Upper lobe of left lung (tissue), 6 donors: ENCODE measurements at regions not wholly inside any gene's neighbourhood (a gene's known extent, or its start where the extent isn't known, plus 50 kb on each side); places are given as distances from the start of the nearest gene placed in this dataset.

Experiments
- ATAC-seq, 2 donors: fragments of 200-7000 bp; cut with Tn5 transposase; one replicate each; pipeline ENCODE4 v1.9.1; 2022; ENCODE audit warnings: mild to moderate bottlenecking in 2 of 2, moderate library complexity in 2 of 2; ENCODE audit not compliant: low FRiP score in 2 of 2
- DNase-seq, 2 donors: peaks; one replicate each; pipeline ENCODE4 v3.0.0-alpha.2; 2019 to 2020
- H3K27ac ChIP-seq, 4 donors: fragments of 200-600 bp; sonication (generic); one replicate each; pipeline ENCODE4 v1.5.1; 2016 to 2019
- H3K27me3 ChIP-seq, 4 donors: fragments of 200-600 bp; sonication (generic); one replicate each; pipeline ENCODE4 v1.5.1; 2017 to 2019
- H3K36me3 ChIP-seq, 4 donors: fragments of 200-600 bp; sonication (generic); one replicate each; pipeline ENCODE4 v1.5.1; 2016 to 2019
- H3K4me1 ChIP-seq, 4 donors: fragments of 200-600 bp; sonication (generic); one replicate each; pipeline ENCODE4 v1.5.1; 2018 to 2019
- H3K4me3 ChIP-seq, 4 donors: fragments of 200-600 bp; sonication (generic); one replicate each; pipeline ENCODE4 v1.5.1; 2017 to 2019; ENCODE audit warnings: mild to moderate bottlenecking in 2 of 4, moderate library complexity in 1 of 4
- H3K9me3 ChIP-seq, 4 donors: fragments of 200-600 bp; sonication (generic); one replicate each; pipeline ENCODE4 v1.5.1; 2018 to 2019
- CTCF ChIP-seq, 6 experiments: fragments of 450-650 bp in 4 of 6; fragments of 200-600 bp in 2 of 6; sonication (generic) in 2 of 6; IDR thresholded peaks; one replicate each; pipeline ENCODE4 v1.5.1; 2016 to 2019; ENCODE audit warnings: antibody characterized with exemption in 6 of 6
- EP300 ChIP-seq, 4 donors: sonication (generic); formaldehyde crosslinking; IDR thresholded peaks; one replicate each; pipeline ENCODE4 v1.5.1; 2017; ENCODE audit warnings: antibody characterized with exemption in 4 of 4, control low read depth in 2 of 4
- POLR2A ChIP-seq, 4 donors: fragments of 450-650 bp; IDR thresholded peaks; one replicate each; pipeline ENCODE4 v1.5.1; 2016 to 2017; ENCODE audit warnings: antibody characterized with exemption in 4 of 4, mild to moderate bottlenecking in 2 of 4
- POLR2AphosphoS5 ChIP-seq, 2 donors: sonication (generic); formaldehyde crosslinking; IDR thresholded peaks; one replicate each; pipeline ENCODE4 v1.5.1; 2017; ENCODE audit warnings: antibody characterized with exemption in 2 of 2
- WGBS, 2 donors: methylation state at CpG; one replicate each; pipeline ENCODE4 v1.1.5; 2017 to 2018; 5-methylcytosine and 5-hydroxymethylcytosine counted together
- donor health status: DM: no; HTN: no; CAD: no; lungs with moderate emphysema.
- donor health status: DM: no; HTN: yes; CAD: no; lungs with severe emphysema.

GRCh38 chr6:163782436-163783003 is 368.0 kb downstream of the QKI start:
- no peaks in the 10 kb centered on the region for H3K9me3 ChIP-seq
- WGBS, 2 donors: 65 to 69% methylated on average over 7 of the region's 7 CpGs
- ATAC-seq: peak in 1 of 2 donors; percentile 65

GRCh38 chr6:163780994-163781393 is 366.5 kb downstream of the QKI start:
- Histone ChIP-seq H3K4me3 (no peak overlapping the region), H3K36me3 (no peaks in the 10 kb centered on the region), H3K9me3 (no peaks in the 10 kb centered on the region), H3K4me1 (peaks cover 0 to 7% (median 0%) of the 10 kb centered on the region in 4 donors), H3K27me3 (no peaks in the 10 kb centered on the region), H3K27ac (no peak overlapping the region)
- WGBS, 2 donors: 77% methylated on average over 5 of the region's 5 CpGs
- peak in 1 of 2 donors; percentile 23 for DNase-seq
- TF ChIP-seq CTCF (IDR thresholded peaks at IDR 0.05): no peak
- no peak for TF ChIP-seq EP300 (IDR thresholded peaks at IDR 0.05)
- TF ChIP-seq POLR2AphosphoS5 (IDR thresholded peaks at IDR 0.05): no peak
- no peak for TF ChIP-seq POLR2A (IDR thresholded peaks at IDR 0.05)
- ATAC-seq: peak in 1 of 2 donors; percentile 49

More at GRCh38 chr6:163782436-163783003, 368.0 kb downstream of the QKI start:
- H3K4me3 ChIP-seq: no peak overlapping the region
- no peaks in the 10 kb centered on the region for H3K36me3 ChIP-seq
- no peak for TF ChIP-seq EP300 (IDR thresholded peaks at IDR 0.05)
- no peak for TF ChIP-seq POLR2A (IDR thresholded peaks at IDR 0.05)
- no peak for TF ChIP-seq POLR2AphosphoS5 (IDR thresholded peaks at IDR 0.05)
- no peak for TF ChIP-seq CTCF (IDR thresholded peaks at IDR 0.05)
- peak in 1 of 2 donors; percentile 30 for DNase-seq
- H3K27me3 ChIP-seq: no peaks in the 10 kb centered on the region
- H3K4me1 ChIP-seq: peaks cover 0 to 7% (median 0%) of the 10 kb centered on the region in 4 donors
- no peak overlapping the region for H3K27ac ChIP-seq

GRCh38 chr6:163779727-163780284 is 365.3 kb downstream of the QKI start:
- H3K27me3 ChIP-seq: no peaks in the 10 kb centered on the region
- no peak overlapping the region for H3K27ac ChIP-seq
- H3K4me3 ChIP-seq: no peak overlapping the region
- peaks cover 0 to 7% (median 0%) of the 10 kb centered on the region in 4 donors for H3K4me1 ChIP-seq
- H3K36me3 ChIP-seq: no peaks in the 10 kb centered on the region
- H3K9me3 ChIP-seq: no peaks in the 10 kb centered on the region
- ATAC-seq (no peak), DNase-seq (no peak)
- TF ChIP-seq EP300 (IDR thresholded peaks at IDR 0.05) (no peak), POLR2A (IDR thresholded peaks at IDR 0.05) (no peak), POLR2AphosphoS5 (IDR thresholded peaks at IDR 0.05) (no peak), CTCF (IDR thresholded peaks at IDR 0.05) (no peak)
- 82 to 87% methylated on average over 5 to 7 of the region's 7 CpGs for WGBS, 2 donors

GRCh38 chr6:163777716-163778115 is 363.2 kb downstream of the QKI start:
- Histone ChIP-seq H3K9me3 (no peaks in the 10 kb centered on the region), H3K27me3 (no peaks in the 10 kb centered on the region), H3K4me3 (no peak overlapping the region), H3K36me3 (no peaks in the 10 kb centered on the region), H3K27ac (no peak overlapping the region), H3K4me1 (peaks cover 0 to 4% (median 0%) of the 10 kb centered on the region in 4 donors)
- DNase-seq (no peak), ATAC-seq (no peak)
- 56 to 59% methylated on average over 1 of the region's 1 CpG for WGBS, 2 donors
- no peak for TF ChIP-seq POLR2A (IDR thresholded peaks at IDR 0.05)
- TF ChIP-seq POLR2AphosphoS5 (IDR thresholded peaks at IDR 0.05): no peak
- TF ChIP-seq EP300 (IDR thresholded peaks at IDR 0.05): no peak
- no peak for TF ChIP-seq CTCF (IDR thresholded peaks at IDR 0.05)
